BE2C (cell line): ENCODE measurements at regions not wholly inside any gene's neighbourhood (a gene's known extent, or its start where the extent isn't known, plus 50 kb on each side); places are given as distances from the start of the nearest gene placed in this dataset.

ENCODE experiments used
- DNase-seq: peaks from one replicate; pipeline ENCODE4 v3.0.0-alpha.2; 2020
- H3K27me3 ChIP-seq: fragments of 250-450 bp; sonication (Bioruptor Pico); 2 replicates; pipeline ENCODE4 v1.5.1; 2020; ENCODE audit warnings: mild to moderate bottlenecking
- H3K36me3 ChIP-seq: fragments of 250-450 bp; sonication (Bioruptor Pico); 2 replicates; pipeline ENCODE4 v1.5.1; 2020; ENCODE audit warnings: mild to moderate bottlenecking
- H3K4me1 ChIP-seq: fragments of 250-450 bp; sonication (Bioruptor Pico); 2 replicates; pipeline ENCODE4 v1.5.1; 2020
- H3K4me3 ChIP-seq: 2 replicates; pipeline ENCODE4 v1.5.1; 2011; ENCODE audit warnings: low read depth, low read length
- H3K9me3 ChIP-seq: fragments of 250-450 bp; sonication (Bioruptor Pico); 2 replicates; pipeline ENCODE4 v1.5.1; 2020
- CTCF ChIP-seq: IDR thresholded peaks from 2 replicates; pipeline ENCODE4 v1.5.1; 2012; ENCODE audit warnings: mild to moderate bottlenecking, low read depth, low read length

- Histone ChIP-seq H3K9me3 (no peaks in the 10 kb centered on the region), H3K4me3 (no peak overlapping the region), H3K4me1 (no peaks in the 10 kb centered on the region), H3K36me3 (no peaks in the 10 kb centered on the region), H3K27me3 (no peaks in the 10 kb centered on the region)
- no peak for TF ChIP-seq CTCF
- no peak for DNase-seq
These were observed 578.0 kb downstream of the SPRY1 start for GRCh38 chr4:123974386-123975149.

GRCh38 chr4:123976285-123976684 is 579.7 kb downstream of the SPRY1 start:
- no peaks in the 10 kb centered on the region for H3K36me3 ChIP-seq
- H3K4me3 ChIP-seq = no peak overlapping the region
- TF ChIP-seq CTCF = no peak
- H3K9me3 ChIP-seq = no peaks in the 10 kb centered on the region
- no peaks in the 10 kb centered on the region for H3K27me3 ChIP-seq
- no peak for DNase-seq
- H3K4me1 ChIP-seq = no peaks in the 10 kb centered on the region

GRCh38 chr4:123976819-123977218 is 580.2 kb downstream of the SPRY1 start:
- no peak for TF ChIP-seq CTCF
- Histone ChIP-seq H3K4me3 (no peak overlapping the region), H3K27me3 (no peaks in the 10 kb centered on the region), H3K4me1 (no peaks in the 10 kb centered on the region), H3K9me3 (no peaks in the 10 kb centered on the region), H3K36me3 (no peaks in the 10 kb centered on the region)
- no peak for DNase-seq

GRCh38 chr4:123977641-123978081 is 581.1 kb downstream of the SPRY1 start:
- Histone ChIP-seq H3K9me3 (no peaks in the 10 kb centered on the region), H3K27me3 (no peaks in the 10 kb centered on the region), H3K4me1 (no peaks in the 10 kb centered on the region), H3K36me3 (no peaks in the 10 kb centered on the region), H3K4me3 (no peak overlapping the region)
- DNase-seq = no peak
- no peak for TF ChIP-seq CTCF

- no peak for TF ChIP-seq CTCF
- Histone ChIP-seq H3K9me3 (no peaks in the 10 kb centered on the region), H3K4me3 (no peak overlapping the region), H3K36me3 (no peaks in the 10 kb centered on the region), H3K4me1 (no peaks in the 10 kb centered on the region), H3K27me3 (no peaks in the 10 kb centered on the region)
- DNase-seq = no peak
These were observed 582.0 kb downstream of the SPRY1 start for GRCh38 chr4:123978637-123979036.

- TF ChIP-seq CTCF = no peak
- H3K9me3 ChIP-seq = no peaks in the 10 kb centered on the region
- H3K4me3 ChIP-seq = no peak overlapping the region
- H3K36me3 ChIP-seq = no peaks in the 10 kb centered on the region
- no peak for DNase-seq
- no peaks in the 10 kb centered on the region for H3K27me3 ChIP-seq
- H3K4me1 ChIP-seq = no peaks in the 10 kb centered on the region
These were observed 584.2 kb downstream of the SPRY1 start for GRCh38 chr4:123980736-123981300.
